ENCODE measurements at regions not wholly inside any gene's neighbourhood (a gene's known extent, or its start where the extent isn't known, plus 50 kb on each side); places are given as distances from the start of the nearest gene placed in this dataset.

GRCh38 chr4:37008199-37008598 is 236.3 kb upstream of the NWD2 start:
- no peaks in the 10 kb centered on the region for H3K4me1 ChIP-seq (ENCODE audit: insufficient read depth, low read length, severe bottlenecking)
- H3K27ac ChIP-seq (ENCODE audit: low read depth, low read length, poor library complexity, severe bottlenecking): no peak overlapping the region
- H4K20me1 ChIP-seq (ENCODE audit: insufficient read depth, low read length): no peaks in the 10 kb centered on the region
- H3K4me2 ChIP-seq (ENCODE audit: low read length): no peak overlapping the region
- no peak overlapping the region for H3K4me3 ChIP-seq (ENCODE audit: low read depth, low read length, poor library complexity, severe bottlenecking)
- TF ChIP-seq EZH2 (IDR thresholded peaks at IDR 0.05; ENCODE audit: borderline replicate concordance, low read length) (no peak), CTCF (IDR thresholded peaks at IDR 0.05; ENCODE audit: low read length) (no peak)
- no peaks in the 10 kb centered on the region for H3F3A ChIP-seq (ENCODE audit: insufficient read depth, low read length)
- no peaks in the 10 kb centered on the region for H3K27me3 ChIP-seq (ENCODE audit: insufficient read depth, low read length)
- no peaks in the 10 kb centered on the region for H3K9me2 ChIP-seq (ENCODE audit: low read depth, low read length)
- no peak overlapping the region for H3K9ac ChIP-seq (ENCODE audit: low read length)
- H2AFZ ChIP-seq (ENCODE audit: low read length): no peak overlapping the region
- H3K9me3 ChIP-seq (ENCODE audit: low read length): no peaks in the 10 kb centered on the region
- H3K79me2 ChIP-seq (ENCODE audit: insufficient read depth, low read length): no peaks in the 10 kb centered on the region
- H3K36me3 ChIP-seq (ENCODE audit: insufficient read depth, low read length): no peaks in the 10 kb centered on the region

GRCh38 chr4:37014584-37014983 is 230.0 kb upstream of the NWD2 start:
- no peak overlapping the region for H3K4me2 ChIP-seq (ENCODE audit: low read length)
- H3K27ac ChIP-seq (ENCODE audit: low read depth, low read length, poor library complexity, severe bottlenecking): no peak overlapping the region
- H3K27me3 ChIP-seq (ENCODE audit: insufficient read depth, low read length): no peaks in the 10 kb centered on the region
- H3K4me1 ChIP-seq (ENCODE audit: insufficient read depth, low read length, severe bottlenecking): no peaks in the 10 kb centered on the region
- no peaks in the 10 kb centered on the region for H3K79me2 ChIP-seq (ENCODE audit: insufficient read depth, low read length)
- H3K36me3 ChIP-seq (ENCODE audit: insufficient read depth, low read length): no peaks in the 10 kb centered on the region
- H3K9me3 ChIP-seq (ENCODE audit: low read length): no peaks in the 10 kb centered on the region
- no peaks in the 10 kb centered on the region for H3K9me2 ChIP-seq (ENCODE audit: low read depth, low read length)
- no peaks in the 10 kb centered on the region for H4K20me1 ChIP-seq (ENCODE audit: insufficient read depth, low read length)
- H3F3A ChIP-seq (ENCODE audit: insufficient read depth, low read length): no peaks in the 10 kb centered on the region
- H3K4me3 ChIP-seq (ENCODE audit: low read depth, low read length, poor library complexity, severe bottlenecking): no peak overlapping the region
- no peak overlapping the region for H3K9ac ChIP-seq (ENCODE audit: low read length)
- TF ChIP-seq CTCF (IDR thresholded peaks at IDR 0.05; ENCODE audit: low read length) (no peak), EZH2 (IDR thresholded peaks at IDR 0.05; ENCODE audit: borderline replicate concordance, low read length) (no peak)
- no peak overlapping the region for H2AFZ ChIP-seq (ENCODE audit: low read length)

- Histone ChIP-seq H3K27ac (ENCODE audit: low read depth, low read length, poor library complexity, severe bottlenecking) (no peak overlapping the region), H3K4me2 (ENCODE audit: low read length) (no peak overlapping the region), H3K9ac (ENCODE audit: low read length) (no peak overlapping the region), H3F3A (ENCODE audit: insufficient read depth, low read length) (no peaks in the 10 kb centered on the region), H2AFZ (ENCODE audit: low read length) (no peak overlapping the region), H3K9me3 (ENCODE audit: low read length) (no peaks in the 10 kb centered on the region), H3K4me1 (ENCODE audit: insufficient read depth, low read length, severe bottlenecking) (no peaks in the 10 kb centered on the region), H3K27me3 (ENCODE audit: insufficient read depth, low read length) (no peaks in the 10 kb centered on the region), H4K20me1 (ENCODE audit: insufficient read depth, low read length) (no peaks in the 10 kb centered on the region), H3K9me2 (ENCODE audit: low read depth, low read length) (no peaks in the 10 kb centered on the region), H3K79me2 (ENCODE audit: insufficient read depth, low read length) (no peaks in the 10 kb centered on the region), H3K36me3 (ENCODE audit: insufficient read depth, low read length) (no peaks in the 10 kb centered on the region), H3K4me3 (ENCODE audit: low read depth, low read length, poor library complexity, severe bottlenecking) (no peak overlapping the region)
- TF ChIP-seq CTCF (IDR thresholded peaks at IDR 0.05; ENCODE audit: low read length): no peak
- no peak for TF ChIP-seq EZH2 (IDR thresholded peaks at IDR 0.05; ENCODE audit: borderline replicate concordance, low read length)
Measured at GRCh38 chr4:37015391-37015790, 229.2 kb upstream of the NWD2 start.

Measured in OCI-LY1 (cell line).